Uterus (tissue), 2 donors: ENCODE measurements at regions not wholly inside any gene's neighbourhood (a gene's known extent, or its start where the extent isn't known, plus 50 kb on each side); places are given as distances from the start of the nearest gene placed in this dataset.

ENCODE experiments used
- POLR2A ChIP-seq, 2 donors: fragments of 450-650 bp; IDR thresholded peaks; one replicate each; pipeline ENCODE4 v1.6.1; 2016; ENCODE audit warnings: antibody characterized with exemption in 2 of 2, mild to moderate bottlenecking in 1 of 2, moderate library complexity in 1 of 2
- TF ChIP-seq, protein P1 (sequence below), 4 experiments: fragments of 200-600 bp in 2 of 4; fragments of 450-650 bp in 2 of 4; sonication (generic) in 2 of 4; IDR thresholded peaks; one replicate each; pipeline ENCODE4 v1.5.1; 2016 to 2019; ENCODE audit warnings: antibody characterized with exemption in 4 of 4, mild to moderate bottlenecking in 2 of 4, moderate library complexity in 1 of 4

DNA sequence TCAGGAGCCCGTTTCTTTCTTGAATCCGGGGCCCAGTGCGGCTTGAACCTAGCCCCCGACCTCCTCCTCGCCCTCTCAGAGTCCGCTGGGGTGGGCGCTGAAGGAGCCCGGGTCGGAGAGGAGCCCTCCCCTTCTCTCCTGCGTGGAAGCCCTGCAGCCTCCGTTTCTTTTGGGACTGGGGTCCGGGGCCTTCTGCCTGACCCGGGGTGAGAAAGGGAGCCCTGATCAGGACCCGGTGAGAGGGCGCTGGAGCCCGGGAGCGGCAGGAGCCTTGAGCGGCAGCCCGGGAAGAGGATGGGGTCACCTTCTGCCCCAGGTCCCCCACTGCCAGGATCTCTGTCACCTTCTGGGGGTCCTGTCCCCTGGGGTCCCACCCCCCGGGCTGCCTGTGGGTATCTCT lies 162.3 kb downstream of the ZNF33B start:
- TF ChIP-seq, protein P1, sequence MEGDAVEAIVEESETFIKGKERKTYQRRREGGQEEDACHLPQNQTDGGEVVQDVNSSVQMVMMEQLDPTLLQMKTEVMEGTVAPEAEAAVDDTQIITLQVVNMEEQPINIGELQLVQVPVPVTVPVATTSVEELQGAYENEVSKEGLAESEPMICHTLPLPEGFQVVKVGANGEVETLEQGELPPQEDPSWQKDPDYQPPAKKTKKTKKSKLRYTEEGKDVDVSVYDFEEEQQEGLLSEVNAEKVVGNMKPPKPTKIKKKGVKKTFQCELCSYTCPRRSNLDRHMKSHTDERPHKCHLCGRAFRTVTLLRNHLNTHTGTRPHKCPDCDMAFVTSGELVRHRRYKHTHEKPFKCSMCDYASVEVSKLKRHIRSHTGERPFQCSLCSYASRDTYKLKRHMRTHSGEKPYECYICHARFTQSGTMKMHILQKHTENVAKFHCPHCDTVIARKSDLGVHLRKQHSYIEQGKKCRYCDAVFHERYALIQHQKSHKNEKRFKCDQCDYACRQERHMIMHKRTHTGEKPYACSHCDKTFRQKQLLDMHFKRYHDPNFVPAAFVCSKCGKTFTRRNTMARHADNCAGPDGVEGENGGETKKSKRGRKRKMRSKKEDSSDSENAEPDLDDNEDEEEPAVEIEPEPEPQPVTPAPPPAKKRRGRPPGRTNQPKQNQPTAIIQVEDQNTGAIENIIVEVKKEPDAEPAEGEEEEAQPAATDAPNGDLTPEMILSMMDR (IDR thresholded peaks at IDR 0.05) = no peak
- no peak for TF ChIP-seq POLR2A (IDR thresholded peaks at IDR 0.05)
